HepG2 (cell line): ENCODE measurements at regions not wholly inside any gene's neighbourhood (a gene's known extent, or its start where the extent isn't known, plus 50 kb on each side); places are given as distances from the start of the nearest gene placed in this dataset.
A peak's percentile ranks its signal among the peaks of the same experiment; 100 is the strongest.

ENCODE experiments used
- ATAC-seq: fragments of 200-7000 bp; cut with Tn5 transposase; 3 replicates; pipeline ENCODE4 v1.9.1; 2020; ENCODE audit warnings: mild to moderate bottlenecking, moderate library complexity
- BruUV-seq: library from RNA; stranded (reverse); fragments of 400-500 nt; replicated peaks from 2 replicates; lab custom pipeline; 2021; lab: Mats Ljungman, UMichigan
- CTCF ChIA-PET: fragments of 300-600 bp; formaldehyde crosslinking; extraction: SDS; loops from one replicate; lab custom pipeline; 2021; ENCODE audit warnings: low total read pairs, inconsistent platforms, low intra/inter-chr PET ratio; lab: Yijun Ruan, JAX
- POLR2A ChIA-PET: fragments of 350-600 bp; sonication (Branson Sonifier 250); formaldehyde crosslinking; loops from one replicate; lab custom pipeline; 2020; ENCODE audit warnings: antibody characterized with exemption, inconsistent platforms; lab: Yijun Ruan, JAX
- DNase-seq: peaks from one replicate; pipeline ENCODE4 v3.0.0-alpha.2; 2015; ENCODE audit warnings: low spot score
- FAIRE-seq: peaks from 3 replicates; lab custom pipeline; 2011; peaks lifted over from hg19 to GRCh38; lab: Jason Lieb, UNC
- H2AFZ ChIP-seq: one replicate; pipeline ENCODE4 v1.6.1; 2011; ENCODE audit warnings: low read length, inconsistent platforms
- H3K27ac ChIP-seq: fragments of 300-600 bp; 3 replicates; pipeline ENCODE4 v1.8.0; 2011; ENCODE audit warnings: mixed run types, mild to moderate bottlenecking, mixed read lengths, low read length, inconsistent platforms; ENCODE audit not compliant: insufficient read depth; ENCODE audit errors: extremely low read length
- H3K27me3 ChIP-seq, 2 experiments: fragments of 200-600 bp in 1 of 2; 2 replicates in 1 of 2; 3 replicates in 1 of 2; pipeline versions ENCODE4 v1.6.0 to v1.8.0; 2011; ENCODE audit warnings: low read length in 2 of 2, mild to moderate bottlenecking in 2 of 2, moderate library complexity in 2 of 2, inconsistent platforms in 1 of 2; ENCODE audit not compliant: insufficient read depth in 2 of 2, control insufficient read depth in 1 of 2
- H3K36me3 ChIP-seq, 2 experiments: fragments of 200-600 bp in 1 of 2; replicated peaks in 1 of 2; 2 replicates in 1 of 2; 3 replicates in 1 of 2; pipeline versions ENCODE4 v1.5.1 to v1.8.0; 2011; ENCODE audit warnings: low read length in 2 of 2, inconsistent platforms in 1 of 2; ENCODE audit not compliant: insufficient read depth in 2 of 2, control insufficient read depth in 1 of 2
- H3K4me1 ChIP-seq: 2 replicates; pipeline ENCODE4 v1.5.1; 2012; ENCODE audit warnings: low read length, inconsistent platforms; ENCODE audit not compliant: insufficient read depth
- H3K4me2 ChIP-seq: 2 replicates; pipeline ENCODE4 v1.6.0; 2011; ENCODE audit warnings: low read depth, low read length, inconsistent platforms
- H3K4me3 ChIP-seq, 3 experiments: fragments of 200-600 bp in 1 of 3; sonication (generic), shearing (Covaris generic) in 1 of 3; replicated peaks in 1 of 3; 2 replicates each; pipeline ENCODE4 v1.5.1; 2011 to 2016; ENCODE audit warnings: low read length in 3 of 3, inconsistent platforms in 2 of 3, low read depth in 2 of 3, mild to moderate bottlenecking in 2 of 3, control low read depth in 1 of 3, mixed read lengths in 1 of 3; ENCODE audit not compliant: insufficient read depth in 1 of 3
- H3K79me2 ChIP-seq: one replicate; pipeline ENCODE4 v1.6.1; 2011; ENCODE audit warnings: low read length, inconsistent platforms; ENCODE audit not compliant: insufficient read depth
- H3K9ac ChIP-seq: 2 replicates; pipeline ENCODE4 v1.6.0; 2011; ENCODE audit warnings: mild to moderate bottlenecking, low read depth, low read length, inconsistent platforms; ENCODE audit not compliant: insufficient read depth
- H3K9me3 ChIP-seq: 2 replicates; pipeline ENCODE4 v1.5.1; 2012; ENCODE audit warnings: mild to moderate bottlenecking, low read length
- H4K20me1 ChIP-seq: 2 replicates; pipeline ENCODE4 v1.6.0; 2011; ENCODE audit warnings: inconsistent platforms, mild to moderate bottlenecking, low read length, moderate library complexity; ENCODE audit not compliant: insufficient read depth
- FOXM1 ChIP-seq: sonication (generic); formaldehyde crosslinking; IDR thresholded peaks from 2 replicates; pipeline ENCODE4 v1.5.0; 2020; ENCODE audit warnings: missing genetic modification reagents
- POLR2AphosphoS2 ChIP-seq: IDR thresholded peaks from 2 replicates; pipeline ENCODE4 v1.6.1; 2011; ENCODE audit warnings: low read depth, low read length, improper control_type of control experiment
- SOX13 ChIP-seq, 3 experiments: fragments of 450-650 bp in 1 of 3; sonication (generic) in 1 of 3; formaldehyde crosslinking in 1 of 3; IDR thresholded peaks in 2 of 3; conservative IDR thresholded peaks in 1 of 3; 2 replicates each; pipeline versions ENCODE4 v1.5.0 to v1.6.1; 2016 to 2020; ENCODE audit warnings: antibody characterized with exemption in 1 of 3, mild to moderate bottlenecking in 1 of 3, missing compliant biosample characterization in 1 of 3, missing genetic modification reagents in 1 of 3, moderate library complexity in 1 of 3
- ZBTB21 ChIP-seq: sonication (generic); formaldehyde crosslinking; IDR thresholded peaks from 2 replicates; pipeline ENCODE4 v1.4.0; 2020; ENCODE audit warnings: missing genetic modification reagents
- ZBTB39 ChIP-seq: sonication (generic); formaldehyde crosslinking; IDR thresholded peaks from 2 replicates; pipeline ENCODE4 v1.5.0; 2020; ENCODE audit warnings: missing genetic modification reagents
- ZHX1 ChIP-seq: sonication (generic); formaldehyde crosslinking; IDR thresholded peaks from 2 replicates; pipeline ENCODE4 v1.8.1; 2022; ENCODE audit warnings: low read depth, mild to moderate bottlenecking, missing genetic modification reagents
- ZNF326 ChIP-seq: sonication (generic); formaldehyde crosslinking; IDR thresholded peaks from 2 replicates; pipeline ENCODE4 v1.4.0; 2020; ENCODE audit warnings: missing genetic modification reagents, borderline replicate concordance
- ZNF790 ChIP-seq: sonication (generic); formaldehyde crosslinking; IDR thresholded peaks from 2 replicates; pipeline ENCODE4 v1.8.0; 2022; ENCODE audit warnings: missing genetic modification reagents, mild to moderate bottlenecking, borderline replicate concordance
- WGBS: methylation state at CpG from one replicate; pipeline ENCODE4 v1.1.6; 2017; ENCODE audit warnings: low lambda C conversion rate; 5-methylcytosine and 5-hydroxymethylcytosine counted together
- in situ Hi-C: cut with HindIII; loops from 2 replicates; pipeline ENCODE4 v1.10.0; 2017; ENCODE audit warnings: low pct_unique_long_range_greater_than_20kb; ENCODE audit not compliant: extremely low pct_ligation_motif_present
- intact Hi-C: fragments of 100-400 bp; cut with micrococcal nuclease; formaldehyde crosslinking; loops from one replicate; pipeline ENCODE4 v1.10.0; 2022; ENCODE audit not compliant: unreplicated experiment

- Histone ChIP-seq H3K79me2 (no peaks in the 10 kb centered on the region), H3K36me3 (no peaks in the 10 kb centered on the region), H3K9ac (no peak overlapping the region), H2AFZ (no peak overlapping the region), H3K4me1 (no peaks in the 10 kb centered on the region), H4K20me1 (no peaks in the 10 kb centered on the region), H3K27ac (no peak overlapping the region), H3K27me3 (no peaks in the 10 kb centered on the region), H3K9me3 (no peaks in the 10 kb centered on the region), H3K4me3 (no peak overlapping the region), H3K4me2 (no peak overlapping the region)
- DNase-seq: no peak
- CTCF ChIA-PET: no interaction called here
- TF ChIP-seq FOXM1 (CRISPR knock-in tag): no peak
- FAIRE-seq: no peak
- in situ Hi-C loops (no loop called here), intact Hi-C loops (no loop called here)
- POLR2A ChIA-PET: no interaction called here
- BruUV-seq: no TSS peak
- WGBS: 33% methylated on average over 2 of the region's 13 CpGs
- ATAC-seq: peak; percentile 59
Observed at GRCh38 chr7:82507365-82507975, 63.9 kb upstream of the CACNA2D1 start.

GRCh38 chr7:82506702-82507101, 63.1 kb upstream of the CACNA2D1 start:
- H3K36me3 ChIP-seq: no peaks in the 10 kb centered on the region
- no peak overlapping the region for H2AFZ ChIP-seq
- no peak overlapping the region for H3K9ac ChIP-seq
- H3K4me1 ChIP-seq: no peaks in the 10 kb centered on the region
- CTCF ChIA-PET: no interaction called here
- no peak overlapping the region for H3K4me2 ChIP-seq
- H3K27ac ChIP-seq: no peak overlapping the region
- intact Hi-C loops (no loop called here), in situ Hi-C loops (no loop called here)
- FAIRE-seq (no peak), ATAC-seq (peak; percentile 26), DNase-seq (no peak)
- POLR2A ChIA-PET: no interaction called here
- H3K4me3 ChIP-seq: no peak overlapping the region
- no peaks in the 10 kb centered on the region for H3K79me2 ChIP-seq
- no TSS peak for BruUV-seq
- no peaks in the 10 kb centered on the region for H3K9me3 ChIP-seq
- H4K20me1 ChIP-seq: no peaks in the 10 kb centered on the region
- WGBS: 36% methylated on average over 8 of the region's 15 CpGs
- no peaks in the 10 kb centered on the region for H3K27me3 ChIP-seq
- no peak for TF ChIP-seq ZHX1 (CRISPR knock-in tag)
- no peak for TF ChIP-seq ZBTB21
- no peak for TF ChIP-seq SOX13 (IDR thresholded peaks at IDR 0.05)
- no peak for TF ChIP-seq SOX13 (CRISPR knock-in tag; conservative IDR thresholded peaks at IDR 0.05 in 1 of 2, IDR thresholded peaks at IDR 0.05 in 1 of 2)
- no peak for TF ChIP-seq ZNF790 (CRISPR knock-in tag)
- TF ChIP-seq ZBTB39 (CRISPR knock-in tag): no peak
- TF ChIP-seq POLR2AphosphoS2: no peak
- TF ChIP-seq ZNF326: no peak
